GM19438 (cell line): ENCODE measurements at regions not wholly inside any gene's neighbourhood (a gene's known extent, or its start where the extent isn't known, plus 50 kb on each side); places are given as distances from the start of the nearest gene placed in this dataset.
"Not testable (repeated sequence)": the region's sequence is repeated elsewhere in the genome, so short reads cannot be mapped to it uniquely, and the experiment has no call there.

Experiments
- ATAC-seq: cut with Tn5 transposase; IDR thresholded peaks from one replicate; pipeline ENCODE4 v1.9.1; 2021; ENCODE audit warnings: low read depth; ENCODE audit not compliant: unreplicated experiment

DNA sequence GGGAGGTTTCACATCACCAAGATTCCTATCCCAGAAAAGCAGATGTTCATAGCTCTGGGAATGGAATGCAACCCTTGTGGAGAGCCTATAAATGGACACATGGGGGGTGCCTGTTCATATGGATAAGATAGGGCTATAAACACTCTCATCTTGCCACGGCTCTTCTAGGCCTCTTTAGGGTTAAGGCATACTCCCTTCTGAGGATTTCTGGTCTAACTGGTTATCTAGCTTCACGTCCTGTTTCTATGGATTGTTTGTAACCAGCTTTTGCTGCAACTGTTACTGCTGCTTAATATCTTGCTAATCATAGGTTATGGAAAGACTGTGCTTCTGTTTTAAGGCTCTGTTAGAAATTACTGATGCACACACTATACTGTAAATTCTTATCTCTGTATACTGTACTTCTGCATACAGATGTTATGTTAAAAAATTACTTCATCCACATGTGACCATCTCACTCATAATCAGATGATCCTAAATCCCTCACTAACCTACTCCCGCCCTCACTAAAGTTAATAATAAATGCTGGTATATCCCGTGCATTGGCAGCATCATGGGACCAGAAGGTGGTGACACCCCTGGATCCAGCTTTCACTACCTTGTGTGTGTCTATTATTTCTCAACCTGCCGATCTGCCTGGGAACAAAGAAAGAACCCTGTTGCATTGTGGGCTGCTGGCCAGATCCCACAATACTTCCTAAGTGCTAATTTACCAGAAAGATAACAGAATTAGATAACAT is 68.7 kb downstream of the PRKAB2 start:
- ATAC-seq, result not testable (repeated sequence)

DNA sequence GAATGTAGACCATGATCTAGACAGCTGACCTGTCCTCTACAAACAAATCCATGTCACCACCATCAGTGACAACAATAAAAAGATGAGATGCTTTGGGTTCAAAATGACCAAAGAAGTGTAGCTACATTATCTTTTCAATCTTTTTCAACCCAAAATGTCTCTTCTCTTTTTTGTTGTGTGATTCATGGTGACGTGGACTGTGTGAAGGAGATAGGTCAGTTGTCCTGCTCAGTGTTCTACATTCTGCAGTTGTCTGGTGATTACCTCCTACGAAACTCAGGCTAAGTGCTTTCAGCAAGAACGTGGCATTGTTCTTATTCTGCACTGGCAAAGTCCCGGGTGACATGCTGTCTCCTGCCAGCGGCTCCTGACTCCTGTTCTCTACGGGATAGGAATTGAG is 73.1 kb downstream of the PRKAB2 start:
- no peak for ATAC-seq

GRCh38 chr1:147098338-147098973 is 73.8 kb downstream of the PRKAB2 start:
- ATAC-seq, result not testable (repeated sequence)

DNA sequence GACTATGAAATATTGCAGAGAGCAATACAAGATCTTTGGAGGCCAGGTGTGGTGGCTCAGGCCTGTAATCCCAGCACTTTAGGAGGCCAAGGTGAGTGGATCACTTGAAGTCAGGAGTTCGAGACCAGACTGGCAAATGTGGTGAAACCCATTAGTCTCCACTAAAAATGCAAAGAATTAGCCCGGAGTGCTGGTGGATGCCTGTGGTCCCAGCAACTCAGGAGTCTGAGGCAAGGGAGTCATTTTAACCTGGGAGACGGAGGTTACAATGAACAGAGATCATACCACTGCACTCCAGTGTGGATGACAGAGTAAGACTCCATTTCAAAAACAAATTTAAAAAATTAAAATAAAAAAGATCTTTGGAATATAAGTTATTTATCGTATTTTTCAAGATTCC is 76.6 kb downstream of the PRKAB2 start:
- no peak for ATAC-seq

DNA sequence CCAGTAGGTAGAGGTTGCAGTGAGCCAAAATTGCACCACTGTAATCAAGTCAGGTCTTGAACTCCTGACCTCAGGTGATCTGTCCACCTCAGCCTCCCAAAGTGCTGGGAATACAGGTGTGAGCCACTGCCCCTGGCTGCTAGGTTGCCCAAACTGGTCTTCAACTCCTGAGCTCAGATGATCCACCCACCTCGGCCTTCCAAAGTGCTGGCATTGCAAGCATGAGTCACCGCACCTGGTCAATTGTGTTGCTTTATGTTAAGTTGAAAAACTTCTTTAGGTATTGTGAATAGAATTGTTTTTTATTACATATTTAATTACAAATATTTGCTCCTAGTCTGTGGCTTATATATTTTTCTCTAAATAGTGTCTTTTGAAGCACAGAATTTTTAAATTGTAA is 80.5 kb downstream of the PRKAB2 start:
- no peak for ATAC-seq

- ATAC-seq, result no peak
Observed at GRCh38 chr1:147089457-147089856, 82.8 kb downstream of the PRKAB2 start.

- no peak for ATAC-seq
Observed at GRCh38 chr1:147086129-147086528, 86.1 kb downstream of the PRKAB2 start.

- ATAC-seq, result peak; percentile 62
Observed at GRCh38 chr1:147084273-147085096, 87.8 kb downstream of the PRKAB2 start.

DNA sequence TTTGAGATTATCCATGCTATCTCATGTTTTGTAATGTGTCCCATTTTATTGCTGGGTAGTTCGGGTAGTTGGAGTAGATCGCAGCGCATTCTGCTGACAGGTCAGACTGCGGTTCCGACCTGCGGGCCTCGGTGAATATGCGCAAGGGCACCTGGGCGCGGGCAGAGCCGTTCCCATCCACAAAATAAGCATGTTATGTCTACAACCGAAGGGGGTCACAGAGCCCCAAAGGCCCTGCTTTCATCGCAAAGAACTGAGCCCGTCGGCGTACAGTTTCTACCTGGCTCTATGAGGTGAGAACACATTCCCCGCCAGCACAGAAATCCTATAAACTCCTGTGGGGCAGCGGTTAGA is 88.4 kb downstream of the PRKAB2 start:
- ATAC-seq, result no peak

- ATAC-seq, result no peak
Observed at GRCh38 chr1:147080671-147081394, 91.4 kb downstream of the PRKAB2 start.

- ATAC-seq, result no peak
Observed at GRCh38 chr1:147080006-147080661, 92.1 kb downstream of the PRKAB2 start.

GRCh38 chr1:147079400-147080005 is 92.8 kb downstream of the PRKAB2 start:
- ATAC-seq, result no peak

DNA sequence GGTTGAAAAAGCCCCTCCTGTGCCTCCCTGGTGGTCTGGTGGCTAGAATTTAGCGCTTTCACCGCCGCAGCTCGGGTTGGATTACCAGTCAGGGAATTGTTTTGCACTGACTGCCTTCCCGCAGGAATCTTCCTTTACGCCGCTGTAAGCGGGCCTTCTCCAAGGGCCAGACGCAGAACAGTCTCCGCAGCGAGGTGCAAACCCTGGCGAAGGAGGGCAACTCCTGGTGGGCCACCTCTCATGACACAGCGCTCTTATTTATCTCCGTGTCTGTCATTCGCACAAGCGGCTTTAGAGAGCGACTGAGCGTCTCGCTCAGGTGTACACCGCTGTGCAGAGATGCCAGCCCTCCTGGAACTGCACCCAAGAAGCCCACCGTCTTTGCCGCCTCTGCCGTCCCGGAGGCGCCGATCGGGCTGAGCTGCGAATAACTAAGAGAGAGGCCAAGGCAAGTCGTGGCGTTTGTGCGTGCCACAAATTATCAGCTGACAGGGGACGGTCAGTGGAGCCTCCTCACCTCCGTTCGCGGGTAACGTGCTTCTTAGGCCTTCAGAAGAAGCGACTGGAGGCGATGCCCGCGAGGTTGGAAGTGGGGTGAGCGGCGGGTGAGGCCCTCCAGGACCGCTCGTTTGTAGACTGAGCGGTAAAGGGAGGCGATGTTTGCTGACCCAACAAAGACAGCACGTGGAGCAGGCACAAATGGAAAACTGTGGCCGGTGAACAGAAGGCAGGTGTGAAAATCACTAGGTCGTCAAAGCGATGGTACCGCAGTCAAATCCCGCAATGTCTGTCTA is 93.5 kb downstream of the PRKAB2 start:
- ATAC-seq, result no peak

GRCh38 chr1:147077936-147078605 is 94.2 kb downstream of the PRKAB2 start:
- ATAC-seq, result no peak

- ATAC-seq, result no peak
Observed at GRCh38 chr1:147077523-147077922, 94.7 kb downstream of the PRKAB2 start.

GRCh38 chr1:147077081-147077480 is 95.2 kb downstream of the PRKAB2 start:
- ATAC-seq, result no peak

DNA sequence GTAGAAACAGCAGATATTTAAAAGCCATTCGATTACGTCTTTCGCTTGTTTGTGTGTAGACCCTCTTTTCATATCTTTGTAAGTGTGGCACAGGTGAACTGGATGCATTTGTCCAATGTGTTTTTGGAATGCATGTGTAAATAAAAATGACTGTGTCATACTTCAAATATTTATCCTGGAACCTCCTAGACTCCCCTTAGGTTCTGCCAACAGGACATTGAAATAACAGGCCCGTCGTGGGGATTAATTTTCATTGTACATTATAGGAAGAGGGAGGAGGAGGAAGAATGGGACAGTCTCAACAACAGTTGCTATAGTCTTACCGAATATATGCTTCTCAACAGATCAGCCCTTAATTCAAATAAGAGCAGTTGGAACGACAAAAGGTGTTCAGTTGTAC is 95.8 kb downstream of the PRKAB2 start:
- ATAC-seq, result no peak
